Hepatocyte (in vitro differentiated cells): ENCODE measurements at regions not wholly inside any gene's neighbourhood (a gene's known extent, or its start where the extent isn't known, plus 50 kb on each side); places are given as distances from the start of the nearest gene placed in this dataset.
"Not testable (repeated sequence)": the region's sequence is repeated elsewhere in the genome, so short reads cannot be mapped to it uniquely, and the experiment has no call there.

Experiments
- DNase-seq: peaks from one replicate; pipeline ENCODE4 v3.0.0-alpha.2; 2016; ENCODE audit warnings: low spot score
- H2AFZ ChIP-seq: fragments of 200-600 bp; sonication (generic); 2 replicates; pipeline ENCODE4 v1.6.0; 2016; ENCODE audit warnings: antibody characterized with exemption, mild to moderate bottlenecking
- H3K27ac ChIP-seq: fragments of 200-600 bp; sonication (generic); 2 replicates; pipeline ENCODE4 v1.5.1; 2016; ENCODE audit warnings: mild to moderate bottlenecking
- H3K27me3 ChIP-seq: fragments of 200-600 bp; sonication (generic); 2 replicates; pipeline ENCODE4 v1.6.1; 2016
- H3K36me3 ChIP-seq: fragments of 200-600 bp; sonication (generic); replicated peaks from 2 replicates; pipeline ENCODE4 v1.5.1; 2016; ENCODE audit warnings: low read depth; ENCODE audit not compliant: insufficient read depth
- H3K4me1 ChIP-seq: fragments of 200-600 bp; sonication (generic); 2 replicates; pipeline ENCODE4 v1.5.1; 2016; ENCODE audit warnings: mild to moderate bottlenecking, moderate library complexity; ENCODE audit not compliant: insufficient read depth
- H3K4me2 ChIP-seq: fragments of 200-600 bp; sonication (generic); 2 replicates; pipeline ENCODE4 v1.6.0; 2016
- H3K4me3 ChIP-seq: fragments of 200-600 bp; sonication (generic); 2 replicates; pipeline ENCODE4 v1.5.1; 2016; ENCODE audit warnings: mild to moderate bottlenecking
- H3K79me2 ChIP-seq: fragments of 200-600 bp; sonication (generic); 2 replicates; pipeline ENCODE4 v1.6.0; 2017; ENCODE audit warnings: mild to moderate bottlenecking
- H3K9me2 ChIP-seq: fragments of 200-600 bp; sonication (generic); replicated peaks from 2 replicates; pipeline ENCODE4 v1.6.0; 2017; ENCODE audit warnings: mild to moderate bottlenecking; ENCODE audit not compliant: insufficient read depth
- H3K9me3 ChIP-seq: fragments of 200-600 bp; sonication (generic); 2 replicates; pipeline ENCODE4 v1.5.1; 2016; ENCODE audit warnings: low read depth, mild to moderate bottlenecking
- H4K20me1 ChIP-seq: fragments of 200-600 bp; sonication (generic); 2 replicates; pipeline ENCODE4 v1.6.0; 2016; ENCODE audit warnings: mild to moderate bottlenecking; ENCODE audit not compliant: insufficient read depth, poor library complexity, severe bottlenecking
- CTCF ChIP-seq: fragments of 200-600 bp; sonication (generic); IDR thresholded peaks from 2 replicates; pipeline ENCODE4 v1.5.1; 2016; ENCODE audit warnings: antibody characterized with exemption, mild to moderate bottlenecking; ENCODE audit not compliant: poor library complexity
- EZH2 ChIP-seq: fragments of 200-600 bp; sonication (generic); IDR thresholded peaks from 2 replicates; pipeline ENCODE4 v1.6.1; 2016; ENCODE audit warnings: antibody characterized with exemption, mild to moderate bottlenecking, borderline replicate concordance
- EZH2phosphoT487 ChIP-seq: fragments of 200-600 bp; sonication (generic); IDR thresholded peaks from one replicate; pipeline ENCODE4 v1.6.1; 2018; ENCODE audit warnings: antibody characterized with exemption, mild to moderate bottlenecking, low read depth, moderate library complexity; ENCODE audit not compliant: unreplicated experiment, severe bottlenecking
- WGBS: methylation state at CpG from one replicate; pipeline ENCODE4 v1.1.6; 2016; ENCODE audit warnings: low lambda C conversion rate; ENCODE audit errors: missing lambda C conversion rate; 5-methylcytosine and 5-hydroxymethylcytosine counted together

GRCh38 chr1:80143361-80143760 is 1136.8 kb upstream of the ADGRL4 start:
- no peaks in the 10 kb centered on the region for H3K4me1 ChIP-seq
- H3K79me2 ChIP-seq: no peaks in the 10 kb centered on the region
- WGBS: 0% methylated on average over 1 of the region's 1 CpG
- no peak for TF ChIP-seq EZH2
- no peak for TF ChIP-seq CTCF
- no peak for TF ChIP-seq EZH2phosphoT487
- H3K4me3 ChIP-seq: no peak overlapping the region
- no peaks in the 10 kb centered on the region for H3K36me3 ChIP-seq
- H3K9me2 ChIP-seq: no peaks in the 10 kb centered on the region
- no peak for DNase-seq
- no peaks in the 10 kb centered on the region for H4K20me1 ChIP-seq
- no peak overlapping the region for H3K27ac ChIP-seq
- H3K27me3 ChIP-seq: no peaks in the 10 kb centered on the region
- no peak overlapping the region for H2AFZ ChIP-seq
- no peaks in the 10 kb centered on the region for H3K9me3 ChIP-seq
- H3K4me2 ChIP-seq: no peak overlapping the region

GRCh38 chr1:80137946-80138602 is 1131.5 kb upstream of the ADGRL4 start:
- not testable (repeated sequence) for H3K79me2 ChIP-seq, H3K9me2 ChIP-seq, H4K20me1 ChIP-seq, H3K36me3 ChIP-seq, H3K4me3 ChIP-seq, H3K4me1 ChIP-seq, H3K9me3 ChIP-seq, H3K27me3 ChIP-seq, H3K27ac ChIP-seq, DNase-seq, H2AFZ ChIP-seq, H3K4me2 ChIP-seq
- 88% methylated on average over 27 of the region's 27 CpGs for WGBS

GRCh38 chr1:80113168-80114038 is 1106.9 kb upstream of the ADGRL4 start:
- WGBS: 76% methylated on average over 3 of the region's 3 CpGs
- Histone ChIP-seq H3K79me2 (no peaks in the 10 kb centered on the region), H3K4me2 (no peak overlapping the region), H3K9me3 (no peaks in the 10 kb centered on the region), H2AFZ (no peak overlapping the region), H3K27ac (no peak overlapping the region), H3K4me1 (no peaks in the 10 kb centered on the region), H4K20me1 (no peaks in the 10 kb centered on the region), H3K36me3 (no peaks in the 10 kb centered on the region), H3K4me3 (no peak overlapping the region), H3K9me2 (no peaks in the 10 kb centered on the region), H3K27me3 (no peaks in the 10 kb centered on the region)
- TF ChIP-seq EZH2phosphoT487 (no peak), CTCF (no peak), EZH2 (no peak)
- DNase-seq: no peak

GRCh38 chr1:80101159-80101558 is 1094.6 kb upstream of the ADGRL4 start:
- Histone ChIP-seq H3K27me3 (no peaks in the 10 kb centered on the region), H3K27ac (no peak overlapping the region), H2AFZ (no peak overlapping the region), H3K9me2 (no peaks in the 10 kb centered on the region), H3K79me2 (no peaks in the 10 kb centered on the region), H3K36me3 (no peaks in the 10 kb centered on the region), H4K20me1 (no peaks in the 10 kb centered on the region), H3K4me3 (no peak overlapping the region), H3K4me2 (no peak overlapping the region), H3K4me1 (no peaks in the 10 kb centered on the region), H3K9me3 (no peaks in the 10 kb centered on the region)
- 63% methylated on average over 2 of the region's 2 CpGs for WGBS
- no peak for DNase-seq
- no peak for TF ChIP-seq EZH2
- no peak for TF ChIP-seq EZH2phosphoT487
- TF ChIP-seq CTCF: no peak
